Choroid plexus epithelial cell (primary cell): ENCODE measurements at regions not wholly inside any gene's neighbourhood (a gene's known extent, or its start where the extent isn't known, plus 50 kb on each side); places are given as distances from the start of the nearest gene placed in this dataset.
A peak's percentile ranks its signal among the peaks of the same experiment; 100 is the strongest.

Experiments
- DNase-seq: peaks from one replicate; pipeline ENCODE4 v3.0.0-alpha.2; 2010; ENCODE audit warnings: low read depth
- H3K4me3 ChIP-seq: 2 replicates; pipeline ENCODE4 v1.5.1; 2011; ENCODE audit warnings: low read depth, mild to moderate bottlenecking, control low read depth, low read length, moderate library complexity
- CTCF ChIP-seq: conservative IDR thresholded peaks from 2 replicates; pipeline ENCODE4 v1.5.1; 2011; ENCODE audit warnings: low read depth, mild to moderate bottlenecking, control low read depth, inconsistent platforms, low read length, moderate library complexity

GRCh38 chr3:46107682-46108081 lies 80.4 kb upstream of the XCR1 start:
- DNase-seq, result no peak
- H3K4me3 ChIP-seq, result no peak overlapping the region
- no peak for TF ChIP-seq CTCF

- no peak for DNase-seq
- no peak for TF ChIP-seq CTCF
- no peak overlapping the region for H3K4me3 ChIP-seq
Measured at GRCh38 chr3:46105306-46105919, 78.1 kb upstream of the XCR1 start.

GRCh38 chr3:46104706-46105105 lies 77.4 kb upstream of the XCR1 start:
- H3K4me3 ChIP-seq, result no peak overlapping the region
- TF ChIP-seq CTCF, result no peak
- DNase-seq, result no peak

- H3K4me3 ChIP-seq, result no peak overlapping the region
- no peak for TF ChIP-seq CTCF
- DNase-seq, result no peak
Measured at GRCh38 chr3:46102780-46103130, 75.5 kb upstream of the XCR1 start.

GRCh38 chr3:46102059-46102779 lies 74.9 kb upstream of the XCR1 start:
- H3K4me3 ChIP-seq, result no peak overlapping the region
- no peak for TF ChIP-seq CTCF
- DNase-seq, result no peak

GRCh38 chr3:46100812-46101211 lies 73.5 kb upstream of the XCR1 start:
- TF ChIP-seq CTCF, result no peak
- DNase-seq, result no peak
- H3K4me3 ChIP-seq, result no peak overlapping the region

GRCh38 chr3:46098319-46098761 lies 71.1 kb upstream of the XCR1 start:
- H3K4me3 ChIP-seq, result no peak overlapping the region
- TF ChIP-seq CTCF, result no peak
- DNase-seq, result peak; percentile 91
